NCI-H1417 (cell line): ENCODE measurements at regions not wholly inside any gene's neighbourhood (a gene's known extent, or its start where the extent isn't known, plus 50 kb on each side); places are given as distances from the start of the nearest gene placed in this dataset.
A peak's percentile ranks its signal among the peaks of the same experiment; 100 is the strongest.
"Not testable (repeated sequence)": the region's sequence is repeated elsewhere in the genome, so short reads cannot be mapped to it uniquely, and the experiment has no call there.

Source experiments
- DNase-seq, 3 experiments: peaks; one replicate each; lab custom pipeline; 2025; lab: John Stamatoyannopoulos, UW

GRCh38 chr1:214715126-214715525, 112.1 kb downstream of the CENPF start:
- peak in 1 of 3 experiments; percentile 1 for DNase-seq

- peak in 1 of 3 experiments; percentile 75 for DNase-seq
Observed at GRCh38 chr1:214717351-214717750, 114.4 kb downstream of the CENPF start.

- no peak for DNase-seq
Observed at GRCh38 chr1:214718724-214719123, 115.7 kb downstream of the CENPF start.

GRCh38 chr1:214719207-214719606, 116.2 kb downstream of the CENPF start:
- no peak for DNase-seq

- no peak for DNase-seq
Observed at GRCh38 chr1:214720561-214720960, 117.6 kb downstream of the CENPF start.

- peak in 1 of 3 experiments; percentile 35 for DNase-seq
Observed at GRCh38 chr1:214727274-214727673, 124.3 kb downstream of the CENPF start.

GRCh38 chr1:214739621-214740238, 136.7 kb downstream of the CENPF start:
- DNase-seq: no peak

GRCh38 chr1:214740471-214740870, 137.5 kb downstream of the CENPF start:
- no peak for DNase-seq

- no peak for DNase-seq
Observed at GRCh38 chr1:214747050-214747635, 144.1 kb downstream of the CENPF start.

- DNase-seq: no peak
Observed at GRCh38 chr1:214753236-214753852, 150.3 kb downstream of the CENPF start.

- no peak for DNase-seq
Observed at GRCh38 chr1:214761030-214761429, 158.0 kb downstream of the CENPF start.

- no peak for DNase-seq
Observed at GRCh38 chr1:214762902-214763301, 159.9 kb downstream of the CENPF start.

GRCh38 chr1:214764502-214764901, 161.5 kb downstream of the CENPF start:
- no peak for DNase-seq

- no peak for DNase-seq
Observed at GRCh38 chr1:214767221-214767620, 164.2 kb downstream of the CENPF start.

- not testable (repeated sequence) for DNase-seq
Observed at GRCh38 chr1:214769666-214770065, 166.7 kb downstream of the CENPF start.

GRCh38 chr1:214777364-214777763, 174.4 kb downstream of the CENPF start:
- DNase-seq: no peak

- no peak for DNase-seq
Observed at GRCh38 chr1:214791961-214792360, 189.0 kb downstream of the CENPF start.

GRCh38 chr1:214792527-214793186, 189.7 kb downstream of the CENPF start:
- DNase-seq: no peak

GRCh38 chr1:214793708-214794107, 190.7 kb downstream of the CENPF start:
- DNase-seq: no peak

GRCh38 chr1:214801191-214801590, 198.2 kb downstream of the CENPF start:
- no peak for DNase-seq

- DNase-seq: peak in 2 of 3 experiments; percentile 15 to 68
Observed at GRCh38 chr1:214808845-214809460, 206.0 kb downstream of the CENPF start.

- no peak for DNase-seq
Observed at GRCh38 chr1:214816603-214817002, 213.6 kb downstream of the CENPF start.
